ENCODE measurements at regions not wholly inside any gene's neighbourhood (a gene's known extent, or its start where the extent isn't known, plus 50 kb on each side); places are given as distances from the start of the nearest gene placed in this dataset.

GRCh38 chr5:17837757-17838156, 203.5 kb downstream of the TAF11L14 start:
- H3K27me3 ChIP-seq (ENCODE audit: control insufficient read depth in 2 of 2, insufficient read depth in 2 of 2, low read length in 2 of 2): no peaks in the 10 kb centered on the region
- no peak overlapping the region for H3K4me3 ChIP-seq (replicated peaks in 1 of 3; ENCODE audit: low read depth in 2 of 3, low read length in 3 of 3)
- no peaks in the 10 kb centered on the region for H3K36me3 ChIP-seq (replicated peaks in 1 of 2; ENCODE audit: control insufficient read depth in 1 of 2, insufficient read depth in 2 of 2, low read length in 2 of 2)
- intact Hi-C loops (cut with micrococcal nuclease): no loop called here
- H4K20me1 ChIP-seq (ENCODE audit: insufficient read depth, low read length): no peaks in the 10 kb centered on the region
- H3K79me2 ChIP-seq (ENCODE audit: insufficient read depth, low read length): no peaks in the 10 kb centered on the region
- Mint-ChIP-seq H3K4me3 (no peak overlapping the region), H3K27me3 (ENCODE audit: low read depth in 3 of 3) (peaks cover 0 to 1% (median 0%) of the 10 kb centered on the region in 3 donors), H3K36me3 (no peaks in the 10 kb centered on the region), H3K4me1 (no peaks in the 10 kb centered on the region), H3K9me3 (peaks cover 2 to 13% (median 4%) of the 10 kb centered on the region in 7 donors), H3K27ac (no peak overlapping the region)
- no peak overlapping the region for H2AFZ ChIP-seq (ENCODE audit: insufficient read depth, low read depth, low read length, poor library complexity, severe bottlenecking)
- WGBS (ENCODE audit: insufficient coverage): 100% methylated on average over 2 of the region's 2 CpGs
- TF ChIP-seq, protein P1, sequence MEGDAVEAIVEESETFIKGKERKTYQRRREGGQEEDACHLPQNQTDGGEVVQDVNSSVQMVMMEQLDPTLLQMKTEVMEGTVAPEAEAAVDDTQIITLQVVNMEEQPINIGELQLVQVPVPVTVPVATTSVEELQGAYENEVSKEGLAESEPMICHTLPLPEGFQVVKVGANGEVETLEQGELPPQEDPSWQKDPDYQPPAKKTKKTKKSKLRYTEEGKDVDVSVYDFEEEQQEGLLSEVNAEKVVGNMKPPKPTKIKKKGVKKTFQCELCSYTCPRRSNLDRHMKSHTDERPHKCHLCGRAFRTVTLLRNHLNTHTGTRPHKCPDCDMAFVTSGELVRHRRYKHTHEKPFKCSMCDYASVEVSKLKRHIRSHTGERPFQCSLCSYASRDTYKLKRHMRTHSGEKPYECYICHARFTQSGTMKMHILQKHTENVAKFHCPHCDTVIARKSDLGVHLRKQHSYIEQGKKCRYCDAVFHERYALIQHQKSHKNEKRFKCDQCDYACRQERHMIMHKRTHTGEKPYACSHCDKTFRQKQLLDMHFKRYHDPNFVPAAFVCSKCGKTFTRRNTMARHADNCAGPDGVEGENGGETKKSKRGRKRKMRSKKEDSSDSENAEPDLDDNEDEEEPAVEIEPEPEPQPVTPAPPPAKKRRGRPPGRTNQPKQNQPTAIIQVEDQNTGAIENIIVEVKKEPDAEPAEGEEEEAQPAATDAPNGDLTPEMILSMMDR (IDR thresholded peaks at IDR 0.05): no peak
- no peak overlapping the region for H3K9ac ChIP-seq (ENCODE audit: insufficient read depth, low read length, poor library complexity, severe bottlenecking)
- no peak overlapping the region for H3K4me2 ChIP-seq (replicated peaks; ENCODE audit: extremely low read depth, low read length, poor library complexity, severe bottlenecking)
- no peak overlapping the region for H3K27ac ChIP-seq (ENCODE audit: low read depth in 1 of 2, low read length in 2 of 2)
- no peaks in the 10 kb centered on the region for H3K4me1 ChIP-seq (ENCODE audit: control insufficient read depth in 1 of 2, insufficient read depth in 2 of 2, low read length in 2 of 2)
- no peaks in the 10 kb centered on the region for H3K9me3 ChIP-seq (replicated peaks in 1 of 2; ENCODE audit: control insufficient read depth in 1 of 2, insufficient read depth in 1 of 2, low read length in 2 of 2)
- no peak for DNase-seq

GRCh38 chr5:17838469-17838868, 204.2 kb downstream of the TAF11L14 start:
- peaks cover 0 to 1% (median 0%) of the 10 kb centered on the region in 3 donors for H3K27me3 Mint-ChIP-seq (ENCODE audit: low read depth in 3 of 3)
- no peak overlapping the region for H3K4me3 Mint-ChIP-seq
- peaks cover 2 to 11% (median 5%) of the 10 kb centered on the region in 7 donors for H3K9me3 Mint-ChIP-seq
- H3K4me1 ChIP-seq (ENCODE audit: control insufficient read depth in 1 of 2, insufficient read depth in 2 of 2, low read length in 2 of 2): no peaks in the 10 kb centered on the region
- H2AFZ ChIP-seq (ENCODE audit: insufficient read depth, low read depth, low read length, poor library complexity, severe bottlenecking): no peak overlapping the region
- WGBS (ENCODE audit: insufficient coverage): no CpG with 5 or more reads among the region's 3 CpGs
- TF ChIP-seq, protein P1 (IDR thresholded peaks at IDR 0.05): no peak
- no peak overlapping the region for H3K4me3 ChIP-seq (replicated peaks in 1 of 3; ENCODE audit: low read depth in 2 of 3, low read length in 3 of 3)
- H3K9ac ChIP-seq (ENCODE audit: insufficient read depth, low read length, poor library complexity, severe bottlenecking): no peak overlapping the region
- no peaks in the 10 kb centered on the region for H3K36me3 Mint-ChIP-seq
- H3K27ac ChIP-seq (ENCODE audit: low read depth in 1 of 2, low read length in 2 of 2): no peak overlapping the region
- intact Hi-C loops (cut with micrococcal nuclease): no loop called here
- H3K27ac Mint-ChIP-seq: no peak overlapping the region
- H3K79me2 ChIP-seq (ENCODE audit: insufficient read depth, low read length): no peaks in the 10 kb centered on the region
- H3K4me1 Mint-ChIP-seq: no peaks in the 10 kb centered on the region
- no peak overlapping the region for H3K4me2 ChIP-seq (replicated peaks; ENCODE audit: extremely low read depth, low read length, poor library complexity, severe bottlenecking)
- no peak for DNase-seq
- H4K20me1 ChIP-seq (ENCODE audit: insufficient read depth, low read length): no peaks in the 10 kb centered on the region
- no peaks in the 10 kb centered on the region for H3K36me3 ChIP-seq (replicated peaks in 1 of 2; ENCODE audit: control insufficient read depth in 1 of 2, insufficient read depth in 2 of 2, low read length in 2 of 2)
- H3K27me3 ChIP-seq (ENCODE audit: control insufficient read depth in 2 of 2, insufficient read depth in 2 of 2, low read length in 2 of 2): no peaks in the 10 kb centered on the region
- H3K9me3 ChIP-seq (replicated peaks in 1 of 2; ENCODE audit: control insufficient read depth in 1 of 2, insufficient read depth in 1 of 2, low read length in 2 of 2): no peaks in the 10 kb centered on the region

Data from CD14-positive monocyte (primary cell).